ENCODE measurements at regions not wholly inside any gene's neighbourhood (a gene's known extent, or its start where the extent isn't known, plus 50 kb on each side); places are given as distances from the start of the nearest gene placed in this dataset.

GRCh38 chr4:95606739-95607138, 58.0 kb upstream of the UNC5C start:
- no peak for TF ChIP-seq ATF3 (IDR thresholded peaks at IDR 0.05; ENCODE audit: borderline replicate concordance, extremely low read depth, low read depth, low read length)
- no peak for TF ChIP-seq BRCA1 (IDR thresholded peaks at IDR 0.05; ENCODE audit: low read depth, low read length)
- no peak for TF ChIP-seq CTCF (IDR thresholded peaks at IDR 0.05 in 2 of 3, conservative IDR thresholded peaks at IDR 0.05 in 1 of 3; ENCODE audit: control insufficient read depth in 2 of 3, extremely low read depth in 1 of 3, insufficient read depth in 1 of 3, low read depth in 3 of 3, low read length in 3 of 3)
- no peak for TF ChIP-seq POLR2AphosphoS5 (IDR thresholded peaks at IDR 0.05; ENCODE audit: low read length)
- no peak for TF ChIP-seq RAD21 (IDR thresholded peaks at IDR 0.05; ENCODE audit: insufficient read depth, low read depth, low read length)
- TF ChIP-seq YY1 (IDR thresholded peaks at IDR 0.05; ENCODE audit: low read depth, low read length): no peak
- no peak for TF ChIP-seq BACH1 (IDR thresholded peaks at IDR 0.05; ENCODE audit: borderline replicate concordance)
- TF ChIP-seq EZH2 (IDR thresholded peaks at IDR 0.05; ENCODE audit: borderline replicate concordance, control insufficient read depth, low read depth, low read length): no peak
- TF ChIP-seq CUX1 (IDR thresholded peaks at IDR 0.05; ENCODE audit: insufficient replicate concordance, low read depth, low read length): no peak
- TF ChIP-seq TARDBP (IDR thresholded peaks at IDR 0.05; ENCODE audit: borderline replicate concordance): no peak
- no peak for TF ChIP-seq USF1 (IDR thresholded peaks at IDR 0.05; ENCODE audit: borderline replicate concordance, extremely low read length, insufficient read depth, low read depth, low read length)
- TF ChIP-seq TAF1 (IDR thresholded peaks at IDR 0.05; ENCODE audit: borderline replicate concordance, low read depth, low read length): no peak
- no peak for TF ChIP-seq NFYB (IDR thresholded peaks at IDR 0.05; ENCODE audit: insufficient read depth, low read depth, low read length)
- TF ChIP-seq NR2C2 (IDR thresholded peaks at IDR 0.05; ENCODE audit: borderline replicate concordance, control insufficient read depth, insufficient read length, low read depth): no peak

All from GM12878 (cell line).